Pancreas (tissue), 10 donors: ENCODE measurements at regions not wholly inside any gene's neighbourhood (a gene's known extent, or its start where the extent isn't known, plus 50 kb on each side); places are given as distances from the start of the nearest gene placed in this dataset.

Source experiments
- ATAC-seq, 4 donors: fragments of 200-7000 bp; cut with Tn5 transposase; one replicate each; pipeline versions ENCODE4 v1.8.0 to v1.9.1; 2020; ENCODE audit warnings: mild to moderate bottlenecking in 4 of 4, moderate library complexity in 4 of 4
- DNase-seq, 6 donors: peaks; one replicate each; pipeline ENCODE4 v3.0.0-alpha.2; 2020
- FAIRE-seq: peaks from 2 replicates; lab custom pipeline; 2012; peaks lifted over from hg19 to GRCh38; lab: Jason Lieb, UNC
- H3K27ac ChIP-seq, 4 donors: fragments of 200-600 bp; sonication (generic); 1 replicate in 3 of 4; 2 replicates in 1 of 4; pipeline versions ENCODE4 v1.5.0 to v1.8.0; 2020
- H3K27me3 ChIP-seq, 4 donors: fragments of 200-600 bp; one replicate each; pipeline ENCODE4 v1.8.0; 2021
- H3K36me3 ChIP-seq, 3 donors: fragments of 200-600 bp; sonication (generic) in 1 of 3; one replicate each; pipeline versions ENCODE4 v1.5.0 to v1.8.0; 2020 to 2021
- H3K4me1 ChIP-seq, 3 donors: fragments of 200-600 bp; one replicate each; pipeline ENCODE4 v1.8.0; 2021
- H3K4me3 ChIP-seq, 4 donors: fragments of 200-600 bp; sonication (generic) in 2 of 4; one replicate each; pipeline versions ENCODE4 v1.5.0 to v1.8.0; 2020 to 2021
- H3K9me3 ChIP-seq, 4 donors: fragments of 200-600 bp; one replicate each; pipeline ENCODE4 v1.8.0; 2021
- CTCF ChIP-seq, 4 donors: fragments of 200-600 bp; sonication (generic) in 3 of 4; IDR thresholded peaks; one replicate each; pipeline versions ENCODE4 v1.5.0 to v1.8.0; 2021; ENCODE audit warnings: antibody characterized with exemption in 4 of 4
- WGBS, 2 donors: extraction: QIAGEN DNeasy Blood & Tissue Kit; methylation state at CpG; one replicate each; pipeline ENCODE4 v1.1.7; 2013; 5-methylcytosine and 5-hydroxymethylcytosine counted together
- intact Hi-C, 3 donors: fragments of 100-400 bp; cut with DNase I; formaldehyde crosslinking; loops; one replicate each; pipeline versions ENCODE4 v1.11.1 to v1.14.2; 2022
- donor health status: healthy with polysubstance abuse.
- donor health status: DM: no; HTN: no; CAD: no; lungs with moderate emphysema.
- donor health status: DM: no; HTN: no; CAD: no.
- donor health status: control.
- donor health status: control.
- donor health status: Bipolar disorder and iron deficiency.
- donor health status: DM: yes; HTN: yes; CAD: no.
- donor health status: DM: no; HTN: no; CAD: no.
- donor health status: DM: no; HTN: no; CAD: no.
- donor health status: DM: yes; HTN: yes; CAD: no.

DNA sequence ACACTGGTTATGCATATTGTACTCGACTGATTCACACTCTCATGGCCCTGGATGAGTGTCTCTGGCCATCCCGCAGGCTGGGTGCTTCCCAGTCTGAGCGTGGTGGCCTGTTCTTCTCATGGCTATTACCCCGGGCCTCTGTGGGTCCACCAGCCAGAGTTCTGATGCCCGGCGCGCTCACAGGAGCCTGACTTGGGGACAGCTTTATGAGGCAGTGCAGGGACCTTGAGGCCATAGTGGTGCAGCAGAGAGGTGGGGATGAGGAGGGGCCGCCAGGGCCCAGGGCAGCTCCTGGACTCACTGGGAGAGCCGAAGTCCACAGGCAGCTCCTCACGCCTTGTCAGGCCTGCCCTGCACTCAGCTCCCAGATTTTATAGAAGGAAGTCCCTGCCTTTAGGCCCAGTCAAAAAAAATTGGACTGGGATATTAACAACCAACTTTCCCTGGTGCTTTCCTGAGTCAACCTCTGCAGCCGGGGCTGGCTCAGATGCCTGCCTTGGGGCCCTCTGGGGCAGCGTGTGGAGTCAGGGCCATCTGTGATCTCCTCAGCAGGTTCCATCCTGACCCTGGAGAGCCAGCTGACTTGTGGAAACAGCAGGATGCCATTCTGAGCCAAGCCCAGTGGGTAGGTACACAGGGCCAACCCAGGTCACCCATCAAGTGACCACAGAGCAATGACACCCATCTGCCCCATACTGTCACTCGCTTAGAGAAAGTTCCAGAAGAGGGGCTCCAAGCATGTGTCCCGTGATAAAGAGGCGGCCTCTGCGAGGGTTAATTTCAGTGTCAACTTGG lies 89.4 kb upstream of the DIO3 start:
- DNase-seq (peak in 1 of 6 donors; percentile 30), FAIRE-seq (no peak), ATAC-seq (no peak)
- peaks cover 18 to 23% (median 21%) of the 10 kb centered on the region in 3 donors for H3K4me1 ChIP-seq
- no peak overlapping the region for H3K27ac ChIP-seq
- intact Hi-C loops, result no loop called here
- H3K4me3 ChIP-seq, result no peak overlapping the region
- H3K36me3 ChIP-seq, result no peaks in the 10 kb centered on the region
- H3K9me3 ChIP-seq, result no peaks in the 10 kb centered on the region
- 88% methylated on average over 16 of the region's 16 CpGs for WGBS, 2 donors
- H3K27me3 ChIP-seq, result no peaks in the 10 kb centered on the region
- no peak for TF ChIP-seq CTCF (IDR thresholded peaks at IDR 0.05)

DNA sequence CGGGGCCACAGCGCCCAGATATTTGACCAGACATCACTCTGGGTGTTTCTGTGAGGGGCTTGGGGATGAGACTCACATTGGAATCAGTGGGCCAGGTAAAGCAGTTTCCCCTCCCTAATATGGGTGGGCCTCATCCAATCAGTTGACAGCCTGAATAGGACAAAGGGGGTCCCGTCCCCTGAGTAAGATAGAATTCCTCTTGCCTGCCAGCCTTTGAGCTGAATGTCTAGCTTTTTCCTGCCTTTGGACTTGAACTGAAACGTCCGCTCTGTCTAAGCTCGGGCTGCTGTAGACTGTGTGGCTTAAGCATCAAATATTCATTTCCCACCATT lies 88.8 kb upstream of the DIO3 start:
- no peaks in the 10 kb centered on the region for H3K9me3 ChIP-seq
- no peaks in the 10 kb centered on the region for H3K27me3 ChIP-seq
- peaks cover 21 to 27% (median 24%) of the 10 kb centered on the region in 3 donors for H3K4me1 ChIP-seq
- intact Hi-C loops, result no loop called here
- H3K27ac ChIP-seq, result no peak overlapping the region
- no peaks in the 10 kb centered on the region for H3K36me3 ChIP-seq
- no peak for TF ChIP-seq CTCF (IDR thresholded peaks at IDR 0.05)
- DNase-seq (peak in 1 of 6 donors; percentile 13), FAIRE-seq (no peak), ATAC-seq (no peak)
- no peak overlapping the region for H3K4me3 ChIP-seq
- WGBS, 2 donors, result 81 to 91% methylated on average over 6 of the region's 6 CpGs

GRCh38 chr14:101473045-101473729 lies 88.1 kb upstream of the DIO3 start:
- H3K4me3 ChIP-seq, result no peak overlapping the region

DNA sequence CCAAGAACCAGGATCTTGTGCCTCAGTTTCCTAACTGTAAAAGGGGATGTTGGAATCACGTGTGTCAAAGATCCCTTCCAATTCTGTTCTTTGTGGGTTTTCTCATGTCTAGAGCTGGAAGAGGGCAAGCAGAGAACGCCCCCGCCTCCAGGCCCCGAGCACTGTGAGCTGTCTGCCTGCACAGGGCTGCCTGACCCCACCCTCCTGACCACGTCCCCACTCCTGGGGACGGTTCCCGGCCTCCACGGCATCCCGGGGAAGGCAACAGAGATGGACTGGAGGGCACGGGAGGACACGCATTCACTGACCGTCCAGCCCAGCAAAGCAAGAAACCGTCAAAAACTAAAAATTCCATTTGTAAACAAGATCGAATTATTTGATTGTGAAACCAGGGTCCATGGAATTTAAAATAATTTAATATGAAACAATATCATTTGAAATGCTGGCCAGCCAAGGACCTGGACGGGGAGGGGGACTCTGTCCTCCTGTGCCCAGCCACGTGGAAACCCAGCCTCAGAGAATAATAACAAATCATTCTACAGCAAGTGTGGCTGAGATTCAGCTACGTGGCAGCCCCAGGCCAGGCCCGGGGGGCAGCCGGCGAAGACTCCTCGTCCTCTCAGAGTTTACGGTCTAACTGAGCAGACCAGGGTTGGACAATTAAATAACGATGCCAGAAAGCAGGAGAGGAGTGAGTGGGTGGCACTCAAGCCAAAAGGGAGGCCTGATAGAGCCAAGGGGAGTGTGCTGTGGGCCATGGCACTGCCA lies 87.3 kb upstream of the DIO3 start:
- peak in 1 of 6 donors; percentile 50 for DNase-seq
- H3K36me3 ChIP-seq, result no peaks in the 10 kb centered on the region
- no peaks in the 10 kb centered on the region for H3K27me3 ChIP-seq
- ATAC-seq, result no peak
- H3K27ac ChIP-seq, result no peak overlapping the region
- WGBS, 2 donors, result 90 to 91% methylated on average over 23 of the region's 23 CpGs
- no peak for TF ChIP-seq CTCF (IDR thresholded peaks at IDR 0.05)
- intact Hi-C loops, result no loop called here
- H3K4me1 ChIP-seq, result peaks cover 27 to 31% (median 29%) of the 10 kb centered on the region in 3 donors
- FAIRE-seq, result no peak
- no peak overlapping the region for H3K4me3 ChIP-seq
- H3K9me3 ChIP-seq, result no peaks in the 10 kb centered on the region

More at GRCh38 chr14:101473045-101473729, 88.1 kb upstream of the DIO3 start:
- H3K36me3 ChIP-seq, result no peaks in the 10 kb centered on the region
- 91 to 93% methylated on average over 12 of the region's 12 CpGs for WGBS, 2 donors
- no peak for FAIRE-seq
- ATAC-seq, result no peak
- H3K27me3 ChIP-seq, result no peaks in the 10 kb centered on the region
- DNase-seq, result no peak
- TF ChIP-seq CTCF (IDR thresholded peaks at IDR 0.05), result no peak
- H3K9me3 ChIP-seq, result no peaks in the 10 kb centered on the region
- H3K4me1 ChIP-seq, result peaks cover 27 to 31% (median 28%) of the 10 kb centered on the region in 3 donors
- intact Hi-C loops, result no loop called here
- H3K27ac ChIP-seq, result no peak overlapping the region
